HG03045 (cell line): ENCODE measurements at regions not wholly inside any gene's neighbourhood (a gene's known extent, or its start where the extent isn't known, plus 50 kb on each side); places are given as distances from the start of the nearest gene placed in this dataset.

ENCODE experiments used
- ATAC-seq: cut with Tn5 transposase; IDR thresholded peaks from one replicate; pipeline ENCODE4 v1.9.1; 2021; ENCODE audit warnings: mild to moderate bottlenecking, moderate library complexity; ENCODE audit not compliant: unreplicated experiment

GRCh38 chr2:126792993-126793392 is 105.7 kb upstream of the TEX51 start:
- no peak for ATAC-seq

GRCh38 chr2:126793885-126794613 is 104.6 kb upstream of the TEX51 start:
- ATAC-seq, result no peak

GRCh38 chr2:126795656-126796055 is 103.0 kb upstream of the TEX51 start:
- no peak for ATAC-seq

- ATAC-seq, result no peak
Observed at GRCh38 chr2:126796931-126797621, 101.6 kb upstream of the TEX51 start.

GRCh38 chr2:126797622-126798275 is 100.9 kb upstream of the TEX51 start:
- ATAC-seq, result no peak

- no peak for ATAC-seq
Observed at GRCh38 chr2:126798276-126799140, 100.2 kb upstream of the TEX51 start.

GRCh38 chr2:126799301-126799700 is 99.4 kb upstream of the TEX51 start:
- ATAC-seq, result no peak

- ATAC-seq, result no peak
Observed at GRCh38 chr2:126801473-126801872, 97.2 kb upstream of the TEX51 start.

- ATAC-seq, result no peak
Observed at GRCh38 chr2:126802316-126802715, 96.4 kb upstream of the TEX51 start.

- no peak for ATAC-seq
Observed at GRCh38 chr2:126802774-126803433, 95.8 kb upstream of the TEX51 start.

- no peak for ATAC-seq
Observed at GRCh38 chr2:126803434-126803775, 95.3 kb upstream of the TEX51 start.

- no peak for ATAC-seq
Observed at GRCh38 chr2:126804347-126804746, 94.3 kb upstream of the TEX51 start.

GRCh38 chr2:126808929-126809328 is 89.8 kb upstream of the TEX51 start:
- ATAC-seq, result no peak

GRCh38 chr2:126809340-126809739 is 89.3 kb upstream of the TEX51 start:
- ATAC-seq, result no peak

GRCh38 chr2:126810001-126810400 is 88.7 kb upstream of the TEX51 start:
- ATAC-seq, result no peak

GRCh38 chr2:126811101-126811500 is 87.6 kb upstream of the TEX51 start:
- ATAC-seq, result no peak

GRCh38 chr2:126817172-126817571 is 81.5 kb upstream of the TEX51 start:
- no peak for ATAC-seq

GRCh38 chr2:126822115-126822514 is 76.6 kb upstream of the TEX51 start:
- ATAC-seq, result no peak

GRCh38 chr2:126822921-126823320 is 75.8 kb upstream of the TEX51 start:
- ATAC-seq, result no peak

- ATAC-seq, result no peak
Observed at GRCh38 chr2:126823951-126824350, 74.7 kb upstream of the TEX51 start.

- ATAC-seq, result no peak
Observed at GRCh38 chr2:126824663-126825062, 74.0 kb upstream of the TEX51 start.
